ENCODE measurements at regions not wholly inside any gene's neighbourhood (a gene's known extent, or its start where the extent isn't known, plus 50 kb on each side); places are given as distances from the start of the nearest gene placed in this dataset.

- TF ChIP-seq ZNF518A (tag by site-specific recombination; conservative IDR thresholded peaks at IDR 0.05; ENCODE audit: low read depth) (no peak), ZNF362 (tag by site-specific recombination; IDR thresholded peaks at IDR 0.05) (no peak), ZNF530 (tag by site-specific recombination; IDR thresholded peaks at IDR 0.05; ENCODE audit: low read depth) (no peak), ZNF274 (IDR thresholded peaks at IDR 0.05; ENCODE audit: low read length) (no peak), ZNF274 (tag by site-specific recombination; IDR thresholded peaks at IDR 0.05; ENCODE audit: borderline replicate concordance) (no peak), ZNF10 (tag by site-specific recombination; IDR thresholded peaks at IDR 0.05) (no peak), GLI2 (tag by site-specific recombination; IDR thresholded peaks at IDR 0.05; ENCODE audit: borderline replicate concordance, low read depth) (no peak), ZFP3 (tag by site-specific recombination; IDR thresholded peaks at IDR 0.05; ENCODE audit: low read depth) (no peak), ZNF488 (tag by site-specific recombination; IDR thresholded peaks at IDR 0.05) (no peak)
These were observed 356.6 kb upstream of the C9orf72 start (continued) for GRCh38 chr9:27929841-27930240.

GRCh38 chr9:27933210-27934025, 360.1 kb upstream of the C9orf72 start:
- ChIA-PET CTCF (no interaction called here), POLR2A (no interaction called here)
- Histone ChIP-seq H3K27ac (ENCODE audit: extremely low read depth, low read depth, low read length) (no peak overlapping the region), H3K9me3 (ENCODE audit: control insufficient read depth, insufficient read depth, low read depth, low read length) (no peaks in the 10 kb centered on the region), H3K4me3 (ENCODE audit: low read depth, low read length) (no peak overlapping the region), H3K36me3 (ENCODE audit: control insufficient read depth in 2 of 2, insufficient read depth in 1 of 2, low read length in 2 of 2) (no peaks in the 10 kb centered on the region), H3K4me1 (ENCODE audit: control insufficient read depth, insufficient read depth, low read length) (no peaks in the 10 kb centered on the region)
- no peak for TF ChIP-seq ZNF341 (tag by site-specific recombination; IDR thresholded peaks at IDR 0.05; ENCODE audit: low read depth)
- TF ChIP-seq ZNF561 (tag by site-specific recombination; IDR thresholded peaks at IDR 0.05; ENCODE audit: borderline replicate concordance), result no peak
- TF ChIP-seq ZNF423 (tag by site-specific recombination; IDR thresholded peaks at IDR 0.05), result no peak
- TF ChIP-seq ZNF624 (tag by site-specific recombination; IDR thresholded peaks at IDR 0.05), result no peak
- no peak for TF ChIP-seq ZSCAN18 (tag by site-specific recombination; IDR thresholded peaks at IDR 0.05)
- TF ChIP-seq ZNF10 (tag by site-specific recombination; IDR thresholded peaks at IDR 0.05), result no peak
- TF ChIP-seq ZNF280D (tag by site-specific recombination; IDR thresholded peaks at IDR 0.05), result no peak
- no peak for TF ChIP-seq INSM2 (tag by site-specific recombination; IDR thresholded peaks at IDR 0.05)
- no peak for TF ChIP-seq ZNF37A (tag by site-specific recombination; IDR thresholded peaks at IDR 0.05)
- no peak for TF ChIP-seq ZNF2 (tag by site-specific recombination; IDR thresholded peaks at IDR 0.05)
- no peak for TF ChIP-seq ZNF610 (tag by site-specific recombination; IDR thresholded peaks at IDR 0.05; ENCODE audit: borderline replicate concordance)
- no peak for TF ChIP-seq IKZF3 (tag by site-specific recombination; IDR thresholded peaks at IDR 0.05)

All from HEK293 (cell line).